ENCODE measurements at regions not wholly inside any gene's neighbourhood (a gene's known extent, or its start where the extent isn't known, plus 50 kb on each side); places are given as distances from the start of the nearest gene placed in this dataset.

DNA sequence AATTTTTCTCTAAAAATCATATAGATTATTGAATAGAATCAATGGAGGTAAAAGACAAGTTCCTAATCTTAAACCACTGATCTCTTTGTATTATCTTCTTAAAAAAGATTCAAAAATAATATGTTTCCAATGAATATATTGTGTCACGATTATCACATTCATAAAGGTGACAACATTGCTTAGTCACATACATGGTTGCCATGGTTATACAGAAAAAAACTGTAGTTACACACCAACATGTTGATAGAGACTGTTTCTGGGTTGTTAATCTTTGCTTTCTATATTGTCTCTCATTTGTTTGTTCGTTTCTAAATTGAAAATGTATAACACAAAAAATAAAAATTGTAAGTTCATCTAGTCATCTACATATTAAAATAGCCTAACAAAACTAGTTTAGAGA is 376.0 kb upstream of the ALCAM start:
- DNase-seq = no peak

DNA sequence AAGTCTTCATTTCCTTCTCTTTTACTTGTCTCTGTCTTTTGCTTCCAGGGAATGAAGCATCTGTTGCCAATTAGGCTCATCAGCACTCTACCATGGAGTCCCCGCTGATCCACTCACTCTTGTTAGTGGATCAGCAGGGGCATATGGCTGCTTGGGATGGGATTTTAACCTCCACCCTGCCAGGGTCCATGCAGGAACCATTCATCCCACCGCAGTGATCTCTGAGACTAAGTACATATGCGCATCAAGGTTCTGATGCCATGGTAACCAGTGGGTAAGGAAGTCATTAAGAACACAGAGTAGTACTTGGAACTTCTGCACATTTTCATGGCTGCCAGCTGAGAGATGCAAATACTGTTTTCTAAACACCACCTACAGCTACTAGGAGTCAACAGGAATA is 374.0 kb upstream of the ALCAM start:
- no peak for DNase-seq

- no peak for DNase-seq
Observed at GRCh38 chr3:105006164-105006563, 360.5 kb upstream of the ALCAM start.

DNA sequence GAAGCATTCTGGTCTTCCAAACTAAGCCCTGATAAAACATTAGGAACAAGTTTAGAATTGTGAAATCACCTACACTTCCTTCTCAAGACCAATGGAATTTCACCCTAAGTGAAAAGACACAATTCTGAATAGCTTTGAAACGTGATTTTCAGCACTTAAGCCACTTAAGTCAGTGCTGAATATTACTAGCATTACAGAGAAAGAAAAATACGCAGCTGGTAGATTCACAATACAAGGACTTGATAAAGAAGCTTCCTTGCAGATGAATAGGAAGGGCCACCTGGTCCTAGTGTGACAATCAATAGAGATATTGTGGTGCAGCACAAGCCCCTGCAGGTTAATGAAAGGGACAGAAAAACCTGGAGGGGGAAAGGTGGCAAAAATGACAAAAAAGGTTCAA is 353.1 kb upstream of the ALCAM start:
- DNase-seq = no peak

DNA sequence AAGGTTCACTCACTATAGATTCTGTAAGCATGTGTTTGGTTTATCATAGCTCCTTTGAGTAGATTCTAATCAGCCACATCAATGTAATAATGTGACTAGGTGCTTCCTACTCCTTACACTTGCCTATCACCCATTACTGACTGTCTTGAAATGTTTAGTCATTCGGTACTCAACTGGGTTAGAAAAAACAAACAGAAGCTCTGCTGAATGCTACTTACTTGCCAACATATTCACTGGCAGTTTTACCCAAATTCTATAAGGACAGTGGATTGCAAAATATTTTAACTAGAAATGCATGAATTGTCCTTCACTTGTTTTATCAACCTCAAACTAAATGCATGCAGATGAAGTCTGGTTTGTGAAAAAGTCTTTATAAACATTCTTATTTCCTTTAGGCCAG is 352.1 kb upstream of the ALCAM start:
- DNase-seq = no peak

DNA sequence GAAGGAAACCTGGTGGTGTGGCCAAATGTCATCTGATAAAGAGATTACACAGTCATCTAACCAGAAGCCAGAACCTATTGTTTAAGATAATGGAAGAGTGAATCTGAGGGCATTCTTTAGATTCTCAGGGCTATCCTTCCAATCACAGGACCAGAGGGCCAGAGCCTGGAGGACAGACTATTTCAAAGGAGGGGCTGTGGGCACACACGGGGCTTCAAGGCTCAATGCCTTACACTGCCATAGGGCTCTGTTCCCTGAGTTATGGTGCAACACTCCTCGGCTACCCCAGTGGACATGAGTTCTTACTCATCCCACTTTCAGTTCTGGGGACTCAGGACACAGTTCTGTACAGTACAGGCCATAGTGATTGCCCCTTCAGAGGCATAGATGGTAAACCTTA is 343.9 kb upstream of the ALCAM start:
- no peak for DNase-seq

GRCh38 chr3:105030211-105030610 is 336.5 kb upstream of the ALCAM start:
- no peak for DNase-seq

- DNase-seq = no peak
Observed at GRCh38 chr3:105032541-105032940, 334.2 kb upstream of the ALCAM start.

DNA sequence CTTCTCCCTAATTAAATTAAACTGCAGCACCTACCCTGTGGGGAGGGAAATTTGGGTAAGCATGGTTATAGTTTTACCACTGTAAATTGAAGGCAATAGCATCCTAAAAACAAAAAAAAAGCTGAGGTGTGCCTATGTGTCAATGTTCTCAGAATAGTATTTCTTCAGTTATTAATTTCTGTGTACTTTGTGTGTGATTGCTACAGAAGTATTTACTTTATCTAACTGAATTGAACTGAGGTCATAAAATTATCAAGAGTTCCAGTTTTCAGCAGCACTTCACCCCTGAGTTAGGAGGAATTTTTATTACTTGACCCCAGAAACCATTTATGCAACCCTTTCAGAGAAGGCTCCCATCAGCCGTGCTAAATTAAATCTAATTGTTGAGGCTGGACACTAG is 333.6 kb upstream of the ALCAM start:
- DNase-seq = no peak

GRCh38 chr3:105039004-105039403 is 327.7 kb upstream of the ALCAM start:
- no peak for DNase-seq

DNA sequence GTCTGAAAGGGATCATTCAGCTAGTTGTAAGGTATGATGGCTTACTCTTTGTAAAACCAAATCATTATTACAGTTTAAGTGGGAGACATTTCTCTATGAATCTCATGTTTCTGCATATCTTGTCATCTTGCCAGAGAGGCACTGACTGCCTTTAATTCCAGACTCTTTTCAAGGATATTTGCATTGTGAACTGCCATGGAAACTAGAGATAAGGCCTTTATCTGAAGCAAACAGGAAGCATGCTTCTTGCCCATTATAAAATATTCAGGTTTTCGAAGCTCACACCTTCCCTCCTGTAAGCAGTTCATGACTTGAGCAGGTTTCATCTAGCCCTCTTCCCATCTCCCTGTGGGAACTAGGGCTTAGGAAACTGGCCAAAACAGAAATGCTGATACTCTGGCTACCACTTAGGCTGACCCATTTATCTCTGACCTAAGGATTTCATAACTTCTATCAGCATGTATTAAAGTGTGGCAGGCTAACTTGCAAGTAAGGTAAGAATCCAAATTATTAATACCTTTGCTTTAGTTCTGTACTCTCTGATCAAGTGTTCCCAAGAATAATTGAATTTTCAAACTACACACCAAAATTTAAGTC is 326.6 kb upstream of the ALCAM start:
- no peak for DNase-seq

DNA sequence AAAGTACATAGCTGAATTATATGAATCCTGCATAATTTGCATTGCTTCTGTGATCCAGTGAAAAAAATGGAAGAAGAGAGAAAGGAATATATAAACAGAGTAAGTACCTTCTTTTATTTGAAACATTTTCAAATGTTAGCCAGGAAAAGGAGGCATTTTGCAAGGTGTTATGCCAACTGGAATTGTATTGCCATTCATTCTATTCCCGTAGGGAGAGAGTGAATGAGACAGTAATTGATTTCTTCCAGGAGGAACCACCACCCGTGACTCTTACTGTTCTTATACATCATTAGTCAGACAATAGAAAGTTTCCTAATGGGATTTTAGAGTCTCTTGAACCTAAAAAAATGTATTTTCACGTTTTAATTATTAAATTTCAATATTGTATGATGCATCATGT is 324.1 kb upstream of the ALCAM start:
- no peak for DNase-seq

DNA sequence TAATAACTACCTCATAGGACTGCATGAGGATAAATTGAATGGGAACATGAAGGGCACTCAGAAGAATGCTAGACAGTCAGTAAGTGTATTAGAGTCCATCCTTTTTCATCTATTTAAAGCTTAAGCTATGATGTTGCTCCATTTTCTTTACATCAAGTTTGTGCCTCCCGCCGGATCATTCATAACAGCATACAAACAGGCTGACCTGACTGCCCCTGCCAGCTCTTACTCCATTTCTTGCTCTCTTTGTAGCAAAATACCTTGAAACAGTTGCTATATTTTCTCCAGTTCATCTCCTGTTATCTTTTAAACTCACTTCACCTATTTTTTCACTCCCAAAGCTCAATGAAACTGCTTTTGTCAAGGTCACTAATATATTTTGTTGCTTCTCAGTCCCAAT is 315.6 kb upstream of the ALCAM start:
- no peak for DNase-seq

DNA sequence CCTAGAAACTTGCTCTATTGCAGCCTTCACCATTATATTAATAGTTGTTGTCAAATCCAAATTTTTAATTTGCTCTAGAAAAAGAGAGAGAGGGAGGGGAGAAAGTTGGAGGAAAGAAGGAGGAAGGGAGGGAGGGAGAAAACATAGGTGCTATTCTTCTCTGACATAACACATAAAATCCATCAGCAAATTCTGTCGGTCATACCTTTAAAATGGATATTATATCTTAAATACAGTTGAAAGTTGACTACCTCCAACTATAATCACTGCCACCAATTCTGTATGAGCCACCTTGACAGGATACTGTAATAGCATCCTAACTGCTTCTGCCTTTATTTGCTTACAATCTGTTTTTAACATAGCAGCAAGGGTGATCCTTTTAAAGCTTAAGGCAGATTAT is 314.7 kb upstream of the ALCAM start:
- DNase-seq = no peak

- DNase-seq = no peak
Observed at GRCh38 chr3:105062853-105063252, 303.9 kb upstream of the ALCAM start.

DNA sequence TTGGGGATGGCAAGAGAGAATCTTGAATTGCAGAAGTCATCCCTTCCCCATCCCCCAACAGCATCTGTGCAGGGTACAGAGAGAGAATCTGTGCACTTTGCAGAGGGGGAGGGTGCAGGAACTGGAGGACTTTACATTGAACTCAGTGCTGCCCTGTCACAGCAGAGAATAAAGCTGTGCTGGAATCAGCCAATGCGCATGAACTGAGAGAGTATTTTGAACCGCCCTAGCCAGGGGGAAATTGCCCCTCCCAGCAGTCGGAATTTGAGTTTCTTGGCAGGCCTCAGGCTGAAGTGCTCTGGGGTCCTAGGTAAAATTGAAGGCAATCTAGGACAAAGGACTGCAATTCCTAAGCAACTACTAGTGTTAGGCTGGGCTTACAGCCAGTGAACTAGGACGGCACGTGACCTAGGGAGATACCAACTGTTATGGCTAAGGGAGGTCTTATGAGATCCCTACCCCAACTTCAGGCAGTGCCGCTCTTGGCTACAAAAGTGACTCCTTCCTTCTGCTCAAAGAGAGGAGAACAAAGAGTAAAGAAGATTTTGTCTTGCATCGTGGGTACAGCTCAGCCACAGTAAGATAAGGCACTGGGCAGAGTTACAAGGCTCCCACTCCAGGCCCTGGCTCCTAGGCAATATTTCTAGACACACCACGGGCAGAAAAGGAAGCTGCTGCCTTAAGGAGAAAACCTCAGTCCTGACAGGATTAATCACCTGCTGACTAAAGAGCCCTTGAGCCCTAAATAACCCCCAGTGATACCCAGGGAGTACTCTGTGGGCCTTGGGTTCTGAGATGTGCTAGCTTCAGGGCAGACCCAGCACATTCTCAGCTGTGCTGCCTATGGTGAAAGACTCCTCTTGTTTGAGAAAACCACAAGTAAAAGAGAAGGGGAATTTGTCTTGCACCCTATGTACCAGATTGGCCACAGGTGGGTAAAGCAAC is 300.5 kb upstream of the ALCAM start:
- DNase-seq = no peak

- no peak for DNase-seq
Observed at GRCh38 chr3:105067361-105067760, 299.3 kb upstream of the ALCAM start.

DNA sequence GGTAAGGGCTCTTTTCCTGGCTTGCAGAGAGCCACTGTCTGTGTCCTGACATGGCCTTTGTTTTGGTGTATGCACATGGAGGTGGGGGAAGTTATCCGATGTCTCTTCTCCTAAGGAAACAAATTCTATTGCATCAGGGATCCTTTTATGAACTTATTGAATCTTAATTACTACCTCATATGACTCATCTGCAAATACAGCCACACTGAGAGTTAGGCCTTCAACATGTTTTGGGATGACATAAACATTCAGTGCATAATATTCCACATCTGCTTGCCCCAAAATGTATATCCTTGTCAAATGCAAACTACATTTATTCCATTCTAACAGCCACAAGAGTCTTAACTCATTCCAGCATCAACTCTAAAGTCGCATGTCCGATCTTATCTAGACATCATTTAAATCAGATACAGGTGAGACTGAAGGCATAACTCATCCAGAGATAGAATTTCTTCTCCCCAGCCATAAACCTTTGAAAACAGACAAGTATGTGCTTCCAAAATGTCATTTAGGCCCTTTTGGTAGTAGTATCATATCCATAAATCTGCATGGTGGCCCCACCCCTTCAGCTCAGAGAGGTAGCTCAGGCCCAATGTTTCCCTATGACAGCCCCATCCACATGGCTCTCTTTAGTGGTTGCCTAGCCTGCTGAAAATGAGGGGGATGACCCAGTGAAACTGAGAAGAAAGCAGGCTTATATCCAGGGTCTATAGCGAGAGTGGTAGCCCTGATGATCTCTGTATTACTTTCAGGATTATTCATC is 289.5 kb upstream of the ALCAM start:
- DNase-seq = no peak

- DNase-seq = no peak
Observed at GRCh38 chr3:105083945-105084344, 282.8 kb upstream of the ALCAM start.

- DNase-seq = no peak
Observed at GRCh38 chr3:105085506-105085905, 281.2 kb upstream of the ALCAM start.

GRCh38 chr3:105093371-105094252 is 273.1 kb upstream of the ALCAM start:
- no peak for DNase-seq

GRCh38 chr3:105094588-105094987 is 272.1 kb upstream of the ALCAM start:
- no peak for DNase-seq

GRCh38 chr3:105096071-105096470 is 270.6 kb upstream of the ALCAM start:
- DNase-seq = no peak

All from NCI-H1436 (cell line).